Spleen (tissue), 7 donors: ENCODE measurements at regions not wholly inside any gene's neighbourhood (a gene's known extent, or its start where the extent isn't known, plus 50 kb on each side); places are given as distances from the start of the nearest gene placed in this dataset.

Experiments
- POLR2AphosphoS5 ChIP-seq, 3 donors: sonication (generic); formaldehyde crosslinking; IDR thresholded peaks; one replicate each; pipeline ENCODE4 v1.5.1; 2017; ENCODE audit warnings: antibody characterized with exemption in 3 of 3
- TF ChIP-seq, protein P1 (sequence below), 11 experiments: fragments of 200-600 bp in 7 of 11; fragments of 450-650 bp in 4 of 11; sonication (generic) in 4 of 11; IDR thresholded peaks in 8 of 11; conservative IDR thresholded peaks in 3 of 11; 1 replicate in 7 of 11; 2 replicates in 4 of 11; pipeline versions ENCODE4 v1.4.0 to v1.8.0; 2016 to 2021; ENCODE audit warnings: antibody characterized with exemption in 11 of 11, inconsistent platforms in 4 of 11, mild to moderate bottlenecking in 1 of 11
- donor health status: DM: no; HTN: no; CAD: no; lungs with moderate emphysema.
- donor health status: DM: no; HTN: no; CAD: no.
- donor health status: DM: no; HTN: no; CAD: no.

DNA sequence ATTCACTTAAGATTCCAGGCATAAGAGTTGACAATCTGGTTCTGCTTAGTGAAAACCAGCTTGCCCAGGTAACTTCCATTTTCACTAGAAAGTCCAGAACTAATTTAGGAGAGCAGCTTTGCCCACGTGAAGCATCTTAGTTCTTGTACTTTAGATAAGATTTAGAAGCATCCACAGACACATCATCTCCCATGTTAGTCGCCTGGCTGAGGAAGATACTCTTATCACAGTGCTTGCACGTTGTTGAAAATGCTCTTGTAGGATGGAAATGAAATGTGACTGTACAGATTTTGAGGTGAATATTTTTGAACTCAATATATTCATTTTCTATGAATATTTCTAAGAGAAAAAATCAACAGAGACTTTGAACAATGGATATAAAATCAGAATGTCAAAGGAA is 159.7 kb downstream of the SOCS6 start:
- TF ChIP-seq, protein P1, sequence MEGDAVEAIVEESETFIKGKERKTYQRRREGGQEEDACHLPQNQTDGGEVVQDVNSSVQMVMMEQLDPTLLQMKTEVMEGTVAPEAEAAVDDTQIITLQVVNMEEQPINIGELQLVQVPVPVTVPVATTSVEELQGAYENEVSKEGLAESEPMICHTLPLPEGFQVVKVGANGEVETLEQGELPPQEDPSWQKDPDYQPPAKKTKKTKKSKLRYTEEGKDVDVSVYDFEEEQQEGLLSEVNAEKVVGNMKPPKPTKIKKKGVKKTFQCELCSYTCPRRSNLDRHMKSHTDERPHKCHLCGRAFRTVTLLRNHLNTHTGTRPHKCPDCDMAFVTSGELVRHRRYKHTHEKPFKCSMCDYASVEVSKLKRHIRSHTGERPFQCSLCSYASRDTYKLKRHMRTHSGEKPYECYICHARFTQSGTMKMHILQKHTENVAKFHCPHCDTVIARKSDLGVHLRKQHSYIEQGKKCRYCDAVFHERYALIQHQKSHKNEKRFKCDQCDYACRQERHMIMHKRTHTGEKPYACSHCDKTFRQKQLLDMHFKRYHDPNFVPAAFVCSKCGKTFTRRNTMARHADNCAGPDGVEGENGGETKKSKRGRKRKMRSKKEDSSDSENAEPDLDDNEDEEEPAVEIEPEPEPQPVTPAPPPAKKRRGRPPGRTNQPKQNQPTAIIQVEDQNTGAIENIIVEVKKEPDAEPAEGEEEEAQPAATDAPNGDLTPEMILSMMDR (IDR thresholded peaks at IDR 0.05 in 8 of 11, conservative IDR thresholded peaks at IDR 0.05 in 3 of 11) = no peak
- no peak for TF ChIP-seq POLR2AphosphoS5 (IDR thresholded peaks at IDR 0.05)
